ENCODE measurements at regions not wholly inside any gene's neighbourhood (a gene's known extent, or its start where the extent isn't known, plus 50 kb on each side); places are given as distances from the start of the nearest gene placed in this dataset.

DNA sequence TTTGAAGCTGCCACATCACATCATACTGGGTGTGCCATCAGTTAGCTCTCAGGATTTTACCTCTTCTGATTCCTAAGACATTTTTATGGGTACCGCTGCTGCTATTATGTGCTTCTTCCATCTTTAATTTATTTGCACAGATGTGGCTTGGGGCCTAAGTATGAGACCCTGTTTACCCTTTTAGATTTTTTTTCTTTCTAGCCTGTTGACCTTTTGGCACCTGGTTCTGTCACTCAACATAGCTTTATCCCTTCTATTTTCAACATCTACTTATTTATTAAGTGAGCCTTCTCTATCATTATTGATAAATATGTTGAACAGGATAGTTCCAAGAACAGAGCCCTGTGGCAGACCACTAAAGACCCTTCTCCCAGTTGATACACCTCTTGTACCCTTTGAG, 57.0 kb downstream of the TET3 start:
- TF ChIP-seq POLR2A (IDR thresholded peaks at IDR 0.05), result no peak
- TF ChIP-seq, protein P1, sequence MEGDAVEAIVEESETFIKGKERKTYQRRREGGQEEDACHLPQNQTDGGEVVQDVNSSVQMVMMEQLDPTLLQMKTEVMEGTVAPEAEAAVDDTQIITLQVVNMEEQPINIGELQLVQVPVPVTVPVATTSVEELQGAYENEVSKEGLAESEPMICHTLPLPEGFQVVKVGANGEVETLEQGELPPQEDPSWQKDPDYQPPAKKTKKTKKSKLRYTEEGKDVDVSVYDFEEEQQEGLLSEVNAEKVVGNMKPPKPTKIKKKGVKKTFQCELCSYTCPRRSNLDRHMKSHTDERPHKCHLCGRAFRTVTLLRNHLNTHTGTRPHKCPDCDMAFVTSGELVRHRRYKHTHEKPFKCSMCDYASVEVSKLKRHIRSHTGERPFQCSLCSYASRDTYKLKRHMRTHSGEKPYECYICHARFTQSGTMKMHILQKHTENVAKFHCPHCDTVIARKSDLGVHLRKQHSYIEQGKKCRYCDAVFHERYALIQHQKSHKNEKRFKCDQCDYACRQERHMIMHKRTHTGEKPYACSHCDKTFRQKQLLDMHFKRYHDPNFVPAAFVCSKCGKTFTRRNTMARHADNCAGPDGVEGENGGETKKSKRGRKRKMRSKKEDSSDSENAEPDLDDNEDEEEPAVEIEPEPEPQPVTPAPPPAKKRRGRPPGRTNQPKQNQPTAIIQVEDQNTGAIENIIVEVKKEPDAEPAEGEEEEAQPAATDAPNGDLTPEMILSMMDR (IDR thresholded peaks at IDR 0.05), result no peak
